ENCODE measurements at regions not wholly inside any gene's neighbourhood (a gene's known extent, or its start where the extent isn't known, plus 50 kb on each side); places are given as distances from the start of the nearest gene placed in this dataset.

DNA sequence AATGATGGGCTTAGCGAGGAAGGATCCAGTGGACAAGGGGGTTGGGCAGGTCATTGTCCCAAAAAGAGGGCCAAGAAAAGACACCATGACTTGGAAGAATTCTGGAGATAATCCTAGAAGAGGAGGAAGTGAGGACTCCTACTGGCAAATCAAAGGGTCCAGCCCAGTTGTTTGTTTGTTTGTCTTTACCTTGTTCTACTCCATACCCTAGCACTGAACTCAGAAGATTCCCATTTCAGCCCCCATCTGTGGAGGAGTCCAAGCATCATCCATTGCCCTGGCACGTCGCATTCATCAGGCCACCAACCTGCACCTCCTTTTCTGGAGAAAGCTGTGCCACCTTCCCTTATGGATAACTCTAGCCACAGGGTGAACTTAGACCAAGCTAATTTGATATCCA lies 326.2 kb downstream of the EN1 start:
- no peak for DNase-seq
- intact Hi-C loops (cut with DNase I), result no loop called here
- 72 to 87% (median 83%) methylated on average over 3 of the region's 3 CpGs for WGBS, 4 donors

DNA sequence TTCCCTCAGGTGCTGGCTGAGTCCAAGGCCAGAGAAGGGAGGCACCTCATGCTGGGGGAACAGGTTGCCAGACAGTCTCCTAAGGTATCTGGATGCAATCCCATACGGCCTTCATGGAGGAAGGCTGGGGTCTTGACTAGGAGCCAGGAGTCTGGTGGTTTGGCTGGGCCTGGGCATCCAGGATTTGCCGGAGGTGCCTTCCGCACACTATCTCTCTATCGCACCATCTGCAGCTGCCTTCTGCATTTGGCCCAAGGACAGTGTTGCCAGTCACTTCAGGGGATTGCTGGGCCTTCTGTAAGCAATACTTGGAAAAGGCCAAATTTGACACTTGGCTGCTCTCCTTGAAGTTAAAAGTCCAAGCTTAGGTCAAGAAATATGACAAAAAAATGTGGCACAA lies 327.2 kb downstream of the EN1 start:
- H3K27ac ChIP-seq, result no peak overlapping the region
- DNase-seq, result no peak
- H3K4me1 ChIP-seq (replicated peaks in 1 of 2), result no peaks in the 10 kb centered on the region
- no peak overlapping the region for H3K4me3 ChIP-seq
- 79 to 100% (median 84%) methylated on average over 3 to 4 of the region's 4 CpGs for WGBS, 4 donors
- intact Hi-C loops (cut with DNase I), result no loop called here
- TF ChIP-seq CTCF (IDR thresholded peaks at IDR 0.05) (no peak), POLR2A (IDR thresholded peaks at IDR 0.05) (no peak)
- peaks cover 0 to 7% (median 4%) of the 10 kb centered on the region in 3 donors for H3K9me3 ChIP-seq (replicated peaks in 1 of 3)
- no peaks in the 10 kb centered on the region for H3K36me3 ChIP-seq (replicated peaks in 1 of 2)
- no peaks in the 10 kb centered on the region for H3K27me3 ChIP-seq

More for the DNA sequence above, 326.2 kb downstream of the EN1 start:
- Histone ChIP-seq H3K36me3 (replicated peaks in 1 of 2) (no peaks in the 10 kb centered on the region), H3K4me1 (replicated peaks in 1 of 2) (no peaks in the 10 kb centered on the region), H3K9me3 (replicated peaks in 1 of 3) (peaks cover 0 to 7% (median 4%) of the 10 kb centered on the region in 3 donors), H3K4me3 (no peak overlapping the region), H3K27me3 (no peaks in the 10 kb centered on the region), H3K27ac (no peak overlapping the region)
- TF ChIP-seq POLR2A (IDR thresholded peaks at IDR 0.05) (no peak), CTCF (IDR thresholded peaks at IDR 0.05) (no peak)

GRCh38 chr2:118519511-118519910 lies 327.9 kb downstream of the EN1 start:
- no peak for DNase-seq
- no peak for TF ChIP-seq CTCF (IDR thresholded peaks at IDR 0.05)
- TF ChIP-seq POLR2A (IDR thresholded peaks at IDR 0.05), result no peak
- Histone ChIP-seq H3K36me3 (replicated peaks in 1 of 2) (no peaks in the 10 kb centered on the region), H3K4me3 (no peak overlapping the region), H3K4me1 (replicated peaks in 1 of 2) (no peaks in the 10 kb centered on the region), H3K27ac (no peak overlapping the region), H3K27me3 (no peaks in the 10 kb centered on the region), H3K9me3 (replicated peaks in 1 of 3) (peaks cover 0 to 7% (median 4%) of the 10 kb centered on the region in 3 donors)
- intact Hi-C loops (cut with DNase I), result no loop called here

GRCh38 chr2:118510807-118511206 lies 336.6 kb downstream of the EN1 start:
- H3K36me3 ChIP-seq (replicated peaks in 1 of 2), result no peaks in the 10 kb centered on the region
- intact Hi-C loops (cut with DNase I), result no loop called here
- TF ChIP-seq POLR2A (IDR thresholded peaks at IDR 0.05), result no peak
- TF ChIP-seq CTCF (IDR thresholded peaks at IDR 0.05), result no peak
- no peak overlapping the region for H3K4me3 ChIP-seq
- H3K27ac ChIP-seq, result no peak overlapping the region
- DNase-seq, result no peak
- H3K27me3 ChIP-seq, result peaks cover 4% of the 10 kb centered on the region
- H3K9me3 ChIP-seq (replicated peaks in 1 of 3), result peaks cover 0 to 5% (median 0%) of the 10 kb centered on the region in 3 donors
- H3K4me1 ChIP-seq (replicated peaks in 1 of 2), result no peaks in the 10 kb centered on the region
- WGBS, 4 donors, result 35 to 54% (median 43%) methylated on average over 4 of the region's 4 CpGs

All from adrenal gland (tissue), 9 donors.